HG03025 (cell line): ENCODE measurements at regions not wholly inside any gene's neighbourhood (a gene's known extent, or its start where the extent isn't known, plus 50 kb on each side); places are given as distances from the start of the nearest gene placed in this dataset.
"Not testable (repeated sequence)": the region's sequence is repeated elsewhere in the genome, so short reads cannot be mapped to it uniquely, and the experiment has no call there.

Experiments
- ATAC-seq: cut with Tn5 transposase; IDR thresholded peaks from one replicate; pipeline ENCODE4 v1.9.1; 2021; ENCODE audit warnings: mild to moderate bottlenecking, moderate library complexity; ENCODE audit not compliant: unreplicated experiment, low FRiP score

DNA sequence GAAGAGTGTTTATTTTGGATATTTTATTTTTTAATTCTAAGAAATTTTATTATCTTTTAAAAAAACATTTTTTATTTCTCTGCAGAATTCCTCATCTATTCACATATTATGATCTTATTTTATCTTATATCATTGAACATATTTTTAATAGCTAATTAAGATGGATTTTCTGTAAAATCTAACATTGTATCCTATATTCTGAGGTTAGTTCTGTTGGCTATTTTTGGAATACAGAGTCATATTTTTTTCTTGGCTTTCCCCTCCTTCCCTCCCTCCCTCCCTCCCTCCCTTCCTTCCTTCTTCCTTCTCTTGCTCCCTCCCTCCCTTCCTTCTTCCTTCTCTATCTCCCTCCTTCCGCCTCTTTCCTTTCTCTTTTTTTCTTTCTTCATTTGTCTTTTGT, 2326.6 kb upstream of the RAG2 start:
- no peak for ATAC-seq

DNA sequence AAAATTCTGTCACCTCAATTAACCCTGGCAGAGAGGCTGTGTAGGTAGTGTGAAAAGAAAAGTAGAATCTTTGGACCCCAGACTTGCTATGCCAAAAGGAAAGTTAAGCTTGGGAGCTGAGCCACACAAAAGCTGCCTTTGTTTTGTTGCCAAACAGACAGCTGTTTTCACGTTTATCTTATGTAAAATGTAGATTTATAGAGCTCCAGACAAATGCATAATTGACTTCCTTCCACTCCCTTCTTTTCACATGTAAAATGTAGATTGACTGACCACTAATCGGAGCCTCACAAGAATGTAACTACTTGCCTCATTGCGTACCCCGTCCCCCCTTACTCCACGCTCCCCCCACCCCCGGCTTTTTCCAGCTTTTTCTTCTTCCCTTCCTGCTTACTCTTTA, 2302.2 kb upstream of the RAG2 start:
- no peak for ATAC-seq

DNA sequence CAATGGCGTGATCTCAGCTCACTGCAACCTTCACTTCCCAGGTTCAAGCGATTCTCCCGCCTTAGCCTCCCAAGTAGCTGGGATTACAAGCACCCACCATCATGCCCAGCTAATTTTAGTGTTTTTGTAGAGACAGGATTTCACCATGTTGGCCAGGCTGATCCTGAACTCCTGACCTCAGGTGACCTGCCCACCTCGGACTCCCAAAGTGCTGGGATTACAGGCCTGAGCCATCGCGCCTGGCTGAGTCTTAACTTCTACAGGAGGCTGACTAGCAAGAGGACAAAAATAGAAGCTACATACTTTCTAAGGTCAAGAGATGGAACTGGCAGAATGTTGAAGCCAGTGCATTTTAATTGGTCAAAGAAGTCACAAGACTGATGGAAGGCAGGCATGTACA, 2296.2 kb upstream of the RAG2 start:
- not testable (repeated sequence) for ATAC-seq

DNA sequence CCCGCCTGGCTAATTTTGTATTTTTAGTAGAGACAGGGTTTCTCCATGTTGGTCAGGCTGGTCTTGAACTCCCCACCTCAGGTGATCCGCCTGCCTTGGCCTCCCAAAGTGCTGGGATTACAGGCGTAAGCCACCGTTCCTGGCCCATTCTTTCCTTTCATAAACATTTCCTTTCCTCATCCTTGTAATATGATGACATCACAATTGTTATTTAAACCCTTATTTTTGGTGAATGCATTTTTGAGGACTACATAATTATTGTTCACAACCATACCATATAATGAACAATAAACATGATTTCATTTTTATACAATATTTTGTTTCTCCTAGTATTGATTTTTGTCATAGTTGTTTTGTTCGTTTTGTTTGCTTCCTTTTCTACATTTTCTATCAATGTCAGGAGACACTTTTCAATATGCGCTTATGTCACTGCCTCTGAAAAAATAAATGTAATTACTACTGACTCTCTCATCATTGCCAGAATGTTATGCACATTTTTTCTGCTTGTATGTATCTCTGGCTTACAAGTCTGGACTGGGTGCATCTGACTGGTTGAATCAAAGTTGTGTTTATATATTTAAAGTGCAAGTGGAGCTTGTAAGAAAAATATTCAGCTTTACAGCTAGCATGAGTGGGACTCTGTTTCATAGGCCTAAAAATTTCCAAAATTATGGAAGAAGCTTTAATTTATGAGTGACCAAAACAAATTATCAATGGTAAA, 2286.3 kb upstream of the RAG2 start:
- no peak for ATAC-seq

DNA sequence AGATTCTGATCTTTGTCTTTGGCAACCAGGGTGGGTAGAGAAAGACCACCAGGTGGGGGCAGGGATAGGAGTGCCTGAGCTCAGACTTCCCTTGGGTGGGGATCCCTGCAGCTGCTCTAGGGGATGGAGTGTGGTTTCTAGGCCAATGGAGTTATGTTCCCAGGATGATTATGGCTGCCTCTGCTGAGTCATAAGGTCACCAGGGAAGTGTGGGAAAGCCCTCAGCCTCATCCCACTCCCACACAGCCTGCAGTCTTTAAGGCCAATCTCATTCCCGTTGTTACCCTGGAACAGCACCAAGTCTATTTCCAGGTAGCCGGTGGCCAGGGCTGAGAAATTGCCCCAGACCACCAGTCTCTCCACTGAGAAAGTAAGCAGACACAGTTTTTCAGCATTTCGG, 2269.3 kb upstream of the RAG2 start:
- no peak for ATAC-seq

DNA sequence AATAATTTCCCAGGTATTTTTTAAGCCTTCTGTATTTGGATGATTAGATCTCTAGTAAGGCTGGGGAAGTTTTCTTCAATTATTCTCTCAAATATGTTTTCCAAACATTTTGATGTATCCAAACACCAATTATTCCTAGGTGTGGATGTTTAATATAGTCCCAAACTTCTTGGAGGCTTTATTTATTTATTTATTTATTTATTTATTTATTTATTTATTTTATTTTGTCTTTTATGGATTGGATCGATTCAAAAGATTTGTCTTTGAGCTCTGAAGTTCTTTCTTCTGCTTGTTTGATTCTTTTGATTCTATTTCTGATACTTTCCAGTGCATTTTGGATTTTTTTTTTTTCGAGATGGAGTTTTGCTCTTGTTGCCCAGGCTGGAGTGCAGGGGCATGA, 2267.9 kb upstream of the RAG2 start:
- no peak for ATAC-seq

DNA sequence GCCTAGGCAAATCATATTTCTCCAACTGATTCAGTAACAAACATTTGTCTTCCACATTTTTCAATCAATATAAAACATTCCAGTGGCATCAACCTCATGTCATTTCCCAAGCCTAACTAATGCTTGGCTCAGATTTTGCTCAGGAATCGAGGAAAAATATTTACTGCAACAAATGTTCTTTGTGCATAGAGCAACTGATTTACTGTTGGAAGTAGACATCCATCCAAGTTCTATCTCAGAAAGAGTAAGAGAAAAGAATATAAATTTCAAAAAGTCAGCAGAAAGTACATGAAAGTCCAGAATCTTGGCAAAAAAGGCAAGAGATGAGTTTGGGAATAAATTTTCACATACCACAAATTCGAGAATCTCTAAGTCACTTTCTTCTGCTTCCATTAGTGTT, 2245.0 kb upstream of the RAG2 start:
- no peak for ATAC-seq

DNA sequence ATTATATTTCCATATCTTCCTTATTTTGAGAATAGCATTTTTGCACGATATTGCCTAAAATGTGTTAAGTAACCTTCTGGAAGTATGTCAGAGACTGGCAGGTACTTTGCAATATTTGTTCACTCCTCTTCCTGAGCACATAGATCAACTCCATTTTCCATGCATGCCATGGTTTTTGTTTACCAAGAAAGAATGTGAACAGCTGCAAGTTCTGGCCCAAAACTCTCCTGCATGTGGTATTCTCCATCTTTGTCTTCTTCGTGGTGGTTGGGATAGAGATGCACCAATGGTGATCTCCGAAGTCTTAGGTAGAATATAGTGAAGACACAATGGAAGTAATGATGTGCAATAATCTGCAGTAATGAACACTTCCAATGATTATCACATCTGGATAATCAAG, 2241.0 kb upstream of the RAG2 start:
- no peak for ATAC-seq

DNA sequence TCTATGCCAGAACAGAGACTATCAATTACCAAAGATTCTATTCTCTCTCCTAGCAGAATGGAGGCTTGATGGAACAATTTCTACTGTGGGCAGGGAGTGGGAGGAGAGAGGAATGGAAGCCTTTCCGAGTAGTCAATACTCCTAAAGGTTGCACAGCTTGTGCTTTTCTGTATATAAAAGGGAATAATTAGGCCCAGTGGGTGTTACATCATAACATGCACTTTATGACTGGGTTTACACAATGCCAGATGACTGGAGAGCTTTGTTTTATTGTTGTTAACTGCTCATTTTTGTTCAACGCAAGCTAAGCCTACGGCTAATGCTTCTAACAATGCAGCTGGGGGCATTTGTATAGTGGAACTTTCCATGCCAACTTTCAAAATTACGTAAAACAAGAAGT, 2237.9 kb upstream of the RAG2 start:
- no peak for ATAC-seq

DNA sequence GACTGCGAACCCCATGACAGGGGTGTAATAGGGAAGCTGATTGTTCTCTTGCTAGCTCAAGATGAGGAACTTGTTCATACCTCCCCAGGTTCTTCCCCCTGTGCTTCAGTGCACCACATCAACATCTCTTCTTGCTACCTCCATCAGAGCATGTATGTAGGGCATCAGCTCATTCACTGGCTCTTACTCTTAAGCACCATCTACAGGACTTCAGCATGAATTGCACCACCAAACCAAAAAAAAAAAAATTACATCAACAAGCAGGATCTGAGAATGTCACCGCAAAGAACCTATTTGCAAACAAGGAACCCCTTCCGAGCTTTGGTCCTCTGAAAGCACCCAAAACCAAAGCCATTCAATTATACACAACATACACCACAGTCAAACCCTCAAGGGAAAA, 2226.5 kb upstream of the RAG2 start:
- ATAC-seq: no peak

DNA sequence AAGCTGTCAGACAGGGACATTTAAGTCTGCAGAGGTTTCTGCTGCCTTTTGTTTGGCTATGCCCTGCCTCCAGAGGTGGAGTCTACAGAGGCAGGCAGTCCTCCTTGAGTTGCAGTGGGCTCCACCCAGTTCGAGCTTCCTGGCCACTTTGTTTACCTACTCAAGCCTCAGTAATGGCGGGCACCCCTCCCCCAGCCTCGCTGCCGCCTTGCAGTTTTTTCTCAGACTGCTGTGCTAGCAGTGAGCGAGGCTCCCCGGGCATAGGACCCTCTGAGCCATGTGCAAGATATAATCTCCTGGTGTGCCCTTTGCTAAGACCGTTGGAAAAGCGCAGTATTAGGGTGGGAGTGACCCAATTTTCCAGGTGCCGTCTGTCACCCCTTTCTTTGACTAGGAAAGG, 2223.8 kb upstream of the RAG2 start:
- ATAC-seq: not testable (repeated sequence)

DNA sequence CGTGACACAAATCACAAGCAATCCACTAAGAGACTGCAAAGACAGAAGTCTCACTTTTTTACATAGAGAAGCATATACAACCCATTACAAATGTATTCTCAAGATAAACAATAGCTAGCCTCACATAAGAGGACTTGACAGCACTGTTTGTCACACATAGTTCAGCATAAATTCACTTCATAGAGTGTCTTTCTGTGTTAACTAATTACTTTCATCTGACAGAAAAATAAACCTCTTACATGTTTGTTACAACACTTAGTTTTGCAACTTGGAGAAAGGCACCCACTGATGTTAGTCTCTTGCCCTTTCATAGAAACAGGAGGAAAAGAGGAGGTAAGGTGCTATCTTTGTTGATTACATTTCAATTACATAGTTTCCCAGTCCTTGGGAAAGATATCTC, 2221.9 kb upstream of the RAG2 start:
- ATAC-seq: no peak

DNA sequence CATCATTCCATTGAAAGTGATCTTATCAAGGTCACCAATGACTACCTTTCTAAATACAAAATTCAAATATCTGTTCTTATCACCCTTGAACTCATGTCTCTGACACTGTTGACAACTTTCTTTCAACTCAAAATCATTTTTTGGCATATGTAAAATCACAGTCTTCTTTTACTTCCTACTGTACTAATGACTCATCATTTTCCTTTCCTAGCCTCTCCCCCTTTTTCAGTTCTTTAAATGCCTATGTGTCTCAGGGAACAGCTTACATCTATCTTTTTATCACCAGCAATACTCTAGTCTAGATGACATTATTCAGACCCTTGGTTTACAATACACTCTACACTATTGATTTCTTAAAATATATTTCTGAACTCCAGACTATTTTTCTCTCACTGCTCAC, 2220.7 kb upstream of the RAG2 start:
- ATAC-seq: no peak

DNA sequence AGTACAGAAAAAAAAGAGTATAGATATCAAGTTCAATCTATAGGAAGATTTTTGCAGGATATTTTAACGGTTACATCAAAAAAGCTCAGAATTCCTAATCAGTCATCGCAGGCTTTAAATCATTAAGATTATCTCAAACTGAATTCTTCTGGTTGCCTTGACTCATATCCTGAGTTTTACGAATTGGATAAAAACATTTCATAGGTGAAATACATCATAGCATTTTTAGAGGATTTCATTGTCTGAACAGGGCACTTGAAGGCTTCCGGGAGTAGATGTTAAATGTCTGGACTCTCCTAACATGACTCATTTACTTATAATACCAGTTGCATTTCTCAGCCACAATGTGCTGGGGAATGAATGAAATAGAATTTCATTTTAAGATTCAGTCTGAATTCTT, 2216.6 kb upstream of the RAG2 start:
- no peak for ATAC-seq

DNA sequence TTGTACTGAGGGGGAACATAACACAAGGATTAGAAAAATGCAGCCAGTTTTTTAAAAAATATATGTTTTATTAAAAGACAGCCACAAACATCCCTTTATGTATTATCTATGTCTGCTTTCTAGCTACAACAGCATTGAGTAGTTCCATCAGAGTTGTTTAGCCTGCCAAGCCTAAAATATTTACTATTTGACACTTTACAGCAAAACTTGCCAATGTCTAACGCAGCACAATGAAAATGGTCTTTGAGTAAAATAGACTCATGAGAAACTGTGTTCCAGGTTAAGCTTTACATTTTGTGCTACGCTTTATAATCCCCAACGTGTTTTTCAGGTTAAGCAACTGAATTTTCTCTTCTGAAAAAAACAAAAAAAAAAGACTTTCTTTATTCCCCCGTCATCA, 2211.5 kb upstream of the RAG2 start:
- no peak for ATAC-seq

DNA sequence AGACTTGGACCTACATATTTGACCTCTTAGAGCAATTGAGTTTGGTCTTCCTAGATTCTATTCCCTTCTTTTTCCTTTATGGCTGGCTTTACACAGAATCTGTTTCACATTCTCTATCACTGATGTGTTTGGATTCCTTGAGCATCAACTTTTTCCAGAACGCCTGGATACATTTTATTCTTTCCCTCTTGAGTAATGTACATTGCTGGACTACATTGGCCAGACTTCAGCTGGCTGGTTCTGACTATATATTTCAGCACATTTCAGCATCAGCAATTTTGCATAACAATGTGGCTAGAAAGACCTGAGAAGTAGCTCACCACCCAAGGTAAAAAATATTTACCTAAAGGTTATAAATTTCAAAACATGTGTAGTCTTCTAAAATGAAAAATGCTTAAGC, 2198.2 kb upstream of the RAG2 start:
- ATAC-seq: no peak

DNA sequence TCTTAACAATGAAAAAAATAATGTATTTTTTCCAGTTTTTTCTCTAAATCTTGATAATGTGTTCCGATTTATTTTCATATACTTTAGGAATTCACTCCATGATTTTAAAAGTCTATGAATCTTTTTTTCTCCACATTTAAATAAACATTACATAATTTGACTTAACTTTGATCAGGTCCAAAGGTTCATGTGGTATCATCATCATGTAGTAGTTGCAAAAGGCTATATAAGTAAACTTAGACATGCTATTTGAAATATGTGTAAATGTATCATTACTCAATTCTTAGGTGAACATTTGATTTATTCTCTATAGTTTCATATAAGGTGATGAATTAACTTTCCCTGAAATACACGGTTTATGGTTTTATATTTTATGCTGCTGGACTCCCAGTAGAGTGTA, 2197.0 kb upstream of the RAG2 start:
- ATAC-seq: no peak

DNA sequence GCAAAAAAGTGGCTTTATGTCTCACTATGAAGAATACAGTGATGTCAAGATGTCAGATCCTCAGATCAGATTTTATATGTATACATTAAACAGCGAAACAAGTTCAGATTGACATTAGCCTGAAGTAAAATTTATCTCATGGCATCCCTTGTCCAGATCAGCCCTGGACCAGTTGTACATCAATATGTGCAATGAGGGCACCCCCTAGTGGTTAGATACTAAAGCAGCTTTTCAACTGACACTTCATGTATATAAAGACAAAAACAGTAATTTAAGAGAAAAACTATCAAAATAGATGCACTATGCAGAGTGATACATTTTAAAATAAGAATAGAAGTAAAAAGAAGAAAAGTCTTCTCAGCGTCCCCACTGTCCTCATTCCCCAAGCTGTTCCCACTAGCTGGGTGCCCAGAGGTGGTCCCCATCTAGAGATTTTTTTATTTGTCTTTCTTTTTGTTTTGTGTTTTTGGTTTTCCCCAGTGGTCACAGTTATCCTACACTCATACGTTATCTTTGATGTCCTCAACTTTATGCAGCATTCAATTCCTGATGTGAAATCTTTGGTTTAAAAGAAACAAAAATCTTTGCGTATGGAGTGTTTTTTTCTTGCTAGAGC, 2193.4 kb upstream of the RAG2 start:
- peak; percentile 74 for ATAC-seq

DNA sequence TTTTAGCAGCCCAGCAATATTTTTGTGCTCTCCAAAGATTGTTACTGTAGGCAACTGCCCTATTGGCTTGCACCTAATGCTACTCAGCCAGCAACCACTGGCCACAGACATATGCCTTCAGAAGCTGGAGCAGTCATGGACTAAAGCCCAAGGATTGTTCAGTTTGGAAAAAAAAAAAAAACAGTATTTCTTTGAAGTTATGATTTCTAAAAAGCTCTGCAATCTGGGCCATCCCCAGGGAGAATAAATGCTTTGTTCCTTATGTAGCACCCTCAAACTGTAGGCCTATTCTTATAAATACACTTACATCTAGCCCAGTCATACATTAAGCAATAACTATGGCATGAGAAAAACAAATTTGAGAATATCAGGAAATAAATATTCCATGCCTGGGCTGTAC, 2190.5 kb upstream of the RAG2 start:
- ATAC-seq: no peak

DNA sequence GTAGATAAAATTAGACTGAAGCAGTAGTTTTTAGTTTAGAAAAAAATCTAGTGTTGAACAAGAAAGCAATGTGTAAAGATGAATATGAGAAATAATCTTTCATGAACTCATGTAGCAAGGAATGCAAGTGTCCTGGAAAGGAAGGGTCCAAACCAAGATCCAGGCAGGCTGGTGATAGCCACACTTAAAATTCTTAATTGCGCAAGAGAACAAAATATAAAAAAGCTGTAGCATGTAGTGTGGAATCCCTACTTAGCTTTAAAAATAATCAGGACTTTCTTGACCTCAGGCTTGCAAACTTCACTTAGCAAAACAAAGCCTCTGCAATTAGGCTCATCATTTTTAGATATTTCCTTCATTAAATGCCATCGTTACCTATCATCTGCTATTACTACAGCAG, 2186.1 kb upstream of the RAG2 start:
- no peak for ATAC-seq

DNA sequence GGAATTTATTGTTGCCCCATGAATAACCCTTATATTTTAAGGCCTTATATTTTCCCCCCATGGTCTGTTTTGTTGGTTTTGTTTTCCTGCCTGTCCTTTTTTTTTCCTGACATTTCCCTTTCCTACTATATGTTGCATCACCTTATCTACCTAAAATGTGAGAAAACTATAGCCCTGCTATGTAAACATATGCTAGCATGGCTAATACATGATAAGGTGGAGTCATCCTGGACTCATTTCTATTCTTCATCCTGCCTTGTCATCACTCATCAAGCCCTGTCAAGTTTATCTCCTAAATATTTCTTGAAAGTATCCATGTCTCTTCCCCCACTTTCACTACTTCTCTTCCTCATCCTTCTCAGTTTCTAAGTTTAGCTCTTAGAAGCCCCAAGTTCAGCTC, 2168.8 kb upstream of the RAG2 start:
- ATAC-seq: no peak

DNA sequence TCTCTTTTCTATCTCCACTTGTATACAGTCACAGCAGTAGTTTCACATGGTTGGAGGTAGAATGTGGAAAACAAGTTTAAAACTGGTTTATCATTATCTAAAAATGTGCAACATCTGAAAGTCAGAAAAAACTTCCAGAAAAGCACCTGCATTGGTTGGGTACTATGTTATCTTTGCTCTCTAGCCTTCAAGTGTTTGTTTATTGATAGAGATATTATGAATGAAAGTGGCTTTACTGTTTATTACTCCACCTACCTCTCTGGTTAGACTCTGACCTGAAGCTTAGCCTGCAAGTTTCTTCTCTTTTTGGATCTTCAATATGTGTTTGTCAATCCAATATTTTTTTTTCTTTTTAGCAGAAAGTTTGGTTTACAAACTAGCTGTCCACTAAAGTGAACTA, 2161.4 kb upstream of the RAG2 start:
- no peak for ATAC-seq

DNA sequence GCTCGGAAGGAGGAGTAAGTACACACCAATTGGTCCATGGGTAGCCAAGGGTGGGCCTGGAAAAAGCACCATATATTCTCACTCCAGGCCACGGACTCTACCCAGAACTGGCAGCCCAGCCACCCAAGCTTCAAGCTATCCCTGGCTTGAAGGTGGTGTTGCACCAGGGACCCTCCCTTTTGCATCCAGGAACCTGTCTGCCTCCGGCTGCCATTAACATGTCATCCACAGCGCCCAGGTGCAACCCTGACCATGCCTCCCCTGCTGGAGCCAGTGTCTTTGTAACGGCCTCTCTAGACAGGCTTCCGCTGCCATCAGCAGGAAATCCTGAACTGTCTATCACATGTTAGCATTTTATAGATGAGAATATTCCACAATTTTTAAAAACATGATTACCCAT, 2158.5 kb upstream of the RAG2 start:
- no peak for ATAC-seq
